ENCODE measurements at regions not wholly inside any gene's neighbourhood (a gene's known extent, or its start where the extent isn't known, plus 50 kb on each side); places are given as distances from the start of the nearest gene placed in this dataset.

- WGBS, 2 donors = 77 to 91% methylated on average over 6 of the region's 6 CpGs
- Histone ChIP-seq H3K9me3 (ENCODE audit: control insufficient read depth in 4 of 4, insufficient read depth in 3 of 4, low read length in 3 of 4) (no peaks in the 10 kb centered on the region), H3K9ac (ENCODE audit: insufficient read depth in 1 of 2, low read length in 2 of 2) (no peak overlapping the region), H3K27me3 (ENCODE audit: control insufficient read depth in 3 of 3, insufficient read depth in 3 of 3, low read length in 2 of 3) (no peaks in the 10 kb centered on the region), H3K27ac (ENCODE audit: low read depth in 1 of 2, low read length in 1 of 2) (no peak overlapping the region), H3K4me3 (no peak overlapping the region), H3K4me1 (ENCODE audit: control insufficient read depth in 5 of 5, insufficient read depth in 5 of 5, low read length in 5 of 5) (peaks cover 0 to 17% (median 0%) of the 10 kb centered on the region in 5 donors), H3K36me3 (ENCODE audit: control insufficient read depth in 4 of 4, insufficient read depth in 4 of 4, low read length in 4 of 4) (no peaks in the 10 kb centered on the region)
- ATAC-seq (ENCODE audit: insufficient read depth, low FRiP score) (no peak), DNase-seq (peak in 1 of 3 donors; percentile 22)
- TF ChIP-seq CTCF (IDR thresholded peaks at IDR 0.05; ENCODE audit: control extremely low read depth, extremely low read depth) = no peak
These were observed 225.9 kb upstream of the TMEM72 start for GRCh38 chr10:44685220-44685619.

- TF ChIP-seq CTCF (IDR thresholded peaks at IDR 0.05; ENCODE audit: control extremely low read depth, extremely low read depth) = no peak
- DNase-seq = no peak
These were observed 225.4 kb upstream of the TMEM72 start for GRCh38 chr10:44685747-44686146.

GRCh38 chr10:44689368-44689767 is 221.8 kb upstream of the TMEM72 start:
- H3K4me3 ChIP-seq = no peak overlapping the region
- 79 to 82% methylated on average over 2 of the region's 2 CpGs for whole genome bisulfite sequencing, 2 donors
- DNase-seq = no peak
- TF ChIP-seq CTCF (IDR thresholded peaks at IDR 0.05; ENCODE audit: control extremely low read depth, extremely low read depth) = no peak
- no peak overlapping the region for H3K27ac ChIP-seq (ENCODE audit: low read depth in 1 of 2, low read length in 1 of 2)
- H3K9ac ChIP-seq (ENCODE audit: insufficient read depth in 1 of 2, low read length in 2 of 2) = no peak overlapping the region
- H3K36me3 ChIP-seq (ENCODE audit: control insufficient read depth in 4 of 4, insufficient read depth in 4 of 4, low read length in 4 of 4) = no peaks in the 10 kb centered on the region
- no peaks in the 10 kb centered on the region for H3K27me3 ChIP-seq (ENCODE audit: control insufficient read depth in 3 of 3, insufficient read depth in 3 of 3, low read length in 2 of 3)
- no peaks in the 10 kb centered on the region for H3K9me3 ChIP-seq (ENCODE audit: control insufficient read depth in 4 of 4, insufficient read depth in 3 of 4, low read length in 3 of 4)
- no peak for ATAC-seq (ENCODE audit: insufficient read depth, low FRiP score)
- no peaks in the 10 kb centered on the region for H3K4me1 ChIP-seq (ENCODE audit: control insufficient read depth in 5 of 5, insufficient read depth in 5 of 5, low read length in 5 of 5)

More at GRCh38 chr10:44685747-44686146, 225.4 kb upstream of the TMEM72 start:
- no peaks in the 10 kb centered on the region for H3K27me3 ChIP-seq (ENCODE audit: control insufficient read depth in 3 of 3, insufficient read depth in 3 of 3, low read length in 2 of 3)
- ATAC-seq (ENCODE audit: insufficient read depth, low FRiP score) = no peak
- H3K9me3 ChIP-seq (ENCODE audit: control insufficient read depth in 4 of 4, insufficient read depth in 3 of 4, low read length in 3 of 4) = no peaks in the 10 kb centered on the region
- no peaks in the 10 kb centered on the region for H3K36me3 ChIP-seq (ENCODE audit: control insufficient read depth in 4 of 4, insufficient read depth in 4 of 4, low read length in 4 of 4)
- H3K27ac ChIP-seq (ENCODE audit: low read depth in 1 of 2, low read length in 1 of 2) = no peak overlapping the region
- peaks cover 0 to 17% (median 0%) of the 10 kb centered on the region in 5 donors for H3K4me1 ChIP-seq (ENCODE audit: control insufficient read depth in 5 of 5, insufficient read depth in 5 of 5, low read length in 5 of 5)
- H3K9ac ChIP-seq (ENCODE audit: insufficient read depth in 1 of 2, low read length in 2 of 2) = no peak overlapping the region
- WGBS, 2 donors = 81 to 84% methylated on average over 2 of the region's 2 CpGs
- no peak overlapping the region for H3K4me3 ChIP-seq

- no peak overlapping the region for H3K27ac ChIP-seq (ENCODE audit: low read depth in 1 of 2, low read length in 1 of 2)
- H3K9ac ChIP-seq (ENCODE audit: insufficient read depth in 1 of 2, low read length in 2 of 2) = no peak overlapping the region
- DNase-seq (peak in 2 of 3 donors; percentile 38 to 39), ATAC-seq (ENCODE audit: insufficient read depth, low FRiP score) (no peak)
- WGBS, 2 donors = 77 to 90% methylated on average over 6 of the region's 6 CpGs
- no peaks in the 10 kb centered on the region for H3K36me3 ChIP-seq (ENCODE audit: control insufficient read depth in 4 of 4, insufficient read depth in 4 of 4, low read length in 4 of 4)
- no peaks in the 10 kb centered on the region for H3K27me3 ChIP-seq (ENCODE audit: control insufficient read depth in 3 of 3, insufficient read depth in 3 of 3, low read length in 2 of 3)
- TF ChIP-seq CTCF (IDR thresholded peaks at IDR 0.05; ENCODE audit: control extremely low read depth, extremely low read depth) = no peak
- H3K9me3 ChIP-seq (ENCODE audit: control insufficient read depth in 4 of 4, insufficient read depth in 3 of 4, low read length in 3 of 4) = peaks cover 0 to 2% (median 0%) of the 10 kb centered on the region in 4 donors
- H3K4me3 ChIP-seq = no peak overlapping the region
- H3K4me1 ChIP-seq (ENCODE audit: control insufficient read depth in 5 of 5, insufficient read depth in 5 of 5, low read length in 5 of 5) = peaks cover 0 to 11% (median 0%) of the 10 kb centered on the region in 5 donors
These were observed 214.6 kb upstream of the TMEM72 start for GRCh38 chr10:44696496-44696895.
